Muscle of back (tissue), 3 donors: ENCODE measurements at regions not wholly inside any gene's neighbourhood (a gene's known extent, or its start where the extent isn't known, plus 50 kb on each side); places are given as distances from the start of the nearest gene placed in this dataset.

Experiments
- DNase-seq, 3 donors: peaks; one replicate each; pipeline versions ENCODE4 v3.0.0 to v3.0.0-alpha.2; 2013

GRCh38 chr17:72342627-72343527 lies 222.1 kb downstream of the SOX9 start:
- peak in 1 of 3 donors; percentile 63 for DNase-seq

- DNase-seq = no peak
Observed at GRCh38 chr17:72343911-72344310, 223.1 kb downstream of the SOX9 start.

GRCh38 chr17:72344613-72345012 lies 223.8 kb downstream of the SOX9 start:
- no peak for DNase-seq

GRCh38 chr17:72345088-72345487 lies 224.3 kb downstream of the SOX9 start:
- DNase-seq = no peak

- DNase-seq = no peak
Observed at GRCh38 chr17:72345536-72345935, 224.7 kb downstream of the SOX9 start.

- no peak for DNase-seq
Observed at GRCh38 chr17:72346306-72346705, 225.5 kb downstream of the SOX9 start.

GRCh38 chr17:72349011-72349410 lies 228.2 kb downstream of the SOX9 start:
- DNase-seq = no peak

- DNase-seq = no peak
Observed at GRCh38 chr17:72349491-72349995, 228.7 kb downstream of the SOX9 start.

- DNase-seq = no peak
Observed at GRCh38 chr17:72350073-72350472, 229.3 kb downstream of the SOX9 start.

GRCh38 chr17:72351365-72351764 lies 230.5 kb downstream of the SOX9 start:
- DNase-seq = no peak

- DNase-seq = no peak
Observed at GRCh38 chr17:72351884-72352346, 231.1 kb downstream of the SOX9 start.

GRCh38 chr17:72353502-72353901 lies 232.7 kb downstream of the SOX9 start:
- DNase-seq = no peak

GRCh38 chr17:72354071-72354470 lies 233.3 kb downstream of the SOX9 start:
- no peak for DNase-seq

GRCh38 chr17:72357764-72358365 lies 237.0 kb downstream of the SOX9 start:
- no peak for DNase-seq

- peak in 1 of 3 donors; percentile 34 for DNase-seq
Observed at GRCh38 chr17:72358465-72358864, 237.6 kb downstream of the SOX9 start.

- no peak for DNase-seq
Observed at GRCh38 chr17:72359274-72359673, 238.5 kb downstream of the SOX9 start.

- DNase-seq = no peak
Observed at GRCh38 chr17:72359811-72360210, 239.0 kb downstream of the SOX9 start.

GRCh38 chr17:72360386-72360940 lies 239.6 kb downstream of the SOX9 start:
- DNase-seq = no peak

- DNase-seq = no peak
Observed at GRCh38 chr17:72361892-72362291, 241.1 kb downstream of the SOX9 start.

GRCh38 chr17:72362376-72363088 lies 241.7 kb downstream of the SOX9 start:
- peak in 1 of 3 donors; percentile 54 for DNase-seq

- no peak for DNase-seq
Observed at GRCh38 chr17:72363089-72363610, 242.3 kb downstream of the SOX9 start.
